ENCODE measurements at regions not wholly inside any gene's neighbourhood (a gene's known extent, or its start where the extent isn't known, plus 50 kb on each side); places are given as distances from the start of the nearest gene placed in this dataset.

- Histone ChIP-seq H3K36me3 (no peaks in the 10 kb centered on the region), H3K27me3 (no peaks in the 10 kb centered on the region), H3K9me3 (no peaks in the 10 kb centered on the region), H3K27ac (peak overlapping the region; percentile 83 to 90), H3K4me1 (no peaks in the 10 kb centered on the region), H3K4me3 (no peak overlapping the region)
- intact Hi-C loops (cut with DNase I; ENCODE audit: low total_unique reads), result no loop called here
- TF ChIP-seq POLR2A (IDR thresholded peaks at IDR 0.05) (no peak), POLR2AphosphoS5 (IDR thresholded peaks at IDR 0.05) (no peak), CTCF (IDR thresholded peaks at IDR 0.05) (no peak)
- DNase-seq (ENCODE audit: low spot score in 2 of 2), result no peak
Observed at GRCh38 chr3:27535809-27536392, 51.7 kb upstream of the SLC4A7 start.

- H3K9me3 ChIP-seq, result no peaks in the 10 kb centered on the region
- H3K4me3 ChIP-seq, result peak overlapping the region in 1 of 3 donors; percentile 0
- no peaks in the 10 kb centered on the region for H3K4me1 ChIP-seq
- H3K27ac ChIP-seq, result peak overlapping the region; percentile 83 to 90
- TF ChIP-seq POLR2AphosphoS5 (IDR thresholded peaks at IDR 0.05) (peak in 2 of 3 donors; percentile 5 to 79), CTCF (IDR thresholded peaks at IDR 0.05) (peak in 2 of 3 donors; percentile 17 to 27), POLR2A (IDR thresholded peaks at IDR 0.05) (no peak)
- intact Hi-C loops (cut with DNase I; ENCODE audit: low total_unique reads), result no loop called here
- no peaks in the 10 kb centered on the region for H3K36me3 ChIP-seq
- DNase-seq (ENCODE audit: low spot score in 2 of 2), result peak in 1 of 2 donors; percentile 44
- no peaks in the 10 kb centered on the region for H3K27me3 ChIP-seq
Observed at GRCh38 chr3:27533718-27534573, 49.8 kb upstream of the SLC4A7 start.
